GM12872 (cell line): ENCODE measurements at regions not wholly inside any gene's neighbourhood (a gene's known extent, or its start where the extent isn't known, plus 50 kb on each side); places are given as distances from the start of the nearest gene placed in this dataset.

Experiments used
- TF ChIP-seq, protein P1 (sequence below): IDR thresholded peaks from 3 replicates; pipeline ENCODE4 v1.5.1; 2011; ENCODE audit warnings: low read depth, mild to moderate bottlenecking, low read length, moderate library complexity; ENCODE audit not compliant: insufficient read depth

DNA sequence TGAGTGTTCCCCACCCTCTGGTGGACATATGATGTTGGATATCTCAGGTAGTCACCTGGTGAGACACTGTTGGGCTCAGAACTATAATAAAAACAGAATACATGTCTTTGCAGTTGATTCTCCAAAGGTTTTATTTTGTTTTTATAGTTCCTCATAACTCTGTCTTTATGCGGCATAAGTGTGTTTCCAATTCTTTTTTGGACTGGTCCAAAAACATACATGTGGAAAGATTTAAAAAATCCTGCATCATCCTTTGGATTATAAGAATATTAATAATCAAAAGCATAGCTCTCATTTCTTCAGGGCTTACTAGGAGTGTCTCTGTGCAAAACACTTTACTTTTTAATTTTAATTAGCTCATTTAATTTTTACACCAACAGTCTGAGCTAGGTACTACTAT is 71.0 kb upstream of the ANKRD34C start:
- TF ChIP-seq, protein P1, sequence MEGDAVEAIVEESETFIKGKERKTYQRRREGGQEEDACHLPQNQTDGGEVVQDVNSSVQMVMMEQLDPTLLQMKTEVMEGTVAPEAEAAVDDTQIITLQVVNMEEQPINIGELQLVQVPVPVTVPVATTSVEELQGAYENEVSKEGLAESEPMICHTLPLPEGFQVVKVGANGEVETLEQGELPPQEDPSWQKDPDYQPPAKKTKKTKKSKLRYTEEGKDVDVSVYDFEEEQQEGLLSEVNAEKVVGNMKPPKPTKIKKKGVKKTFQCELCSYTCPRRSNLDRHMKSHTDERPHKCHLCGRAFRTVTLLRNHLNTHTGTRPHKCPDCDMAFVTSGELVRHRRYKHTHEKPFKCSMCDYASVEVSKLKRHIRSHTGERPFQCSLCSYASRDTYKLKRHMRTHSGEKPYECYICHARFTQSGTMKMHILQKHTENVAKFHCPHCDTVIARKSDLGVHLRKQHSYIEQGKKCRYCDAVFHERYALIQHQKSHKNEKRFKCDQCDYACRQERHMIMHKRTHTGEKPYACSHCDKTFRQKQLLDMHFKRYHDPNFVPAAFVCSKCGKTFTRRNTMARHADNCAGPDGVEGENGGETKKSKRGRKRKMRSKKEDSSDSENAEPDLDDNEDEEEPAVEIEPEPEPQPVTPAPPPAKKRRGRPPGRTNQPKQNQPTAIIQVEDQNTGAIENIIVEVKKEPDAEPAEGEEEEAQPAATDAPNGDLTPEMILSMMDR, result no peak

DNA sequence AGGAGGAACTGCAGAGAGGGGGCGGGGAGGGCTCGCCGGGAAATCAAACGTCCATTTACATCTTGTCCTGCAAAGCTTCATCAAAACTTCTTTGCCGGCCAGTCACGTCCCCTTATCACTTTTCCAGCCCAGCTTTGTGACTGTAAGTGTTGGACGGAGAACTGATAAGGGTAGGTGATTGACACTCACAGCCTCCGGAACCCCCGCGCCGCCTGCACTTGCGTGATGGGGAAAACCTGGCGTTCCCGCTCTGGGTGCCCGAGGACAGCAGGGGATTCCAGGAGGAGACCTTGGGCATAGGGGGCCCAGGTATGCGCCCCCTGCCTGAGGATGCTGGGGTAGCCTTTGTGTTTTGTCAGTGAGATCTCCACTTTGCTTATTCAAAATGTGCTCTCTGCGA is 72.8 kb upstream of the ANKRD34C start:
- TF ChIP-seq, protein P1, result peak; percentile 26; the same call in 2 of the 3 replicates

DNA sequence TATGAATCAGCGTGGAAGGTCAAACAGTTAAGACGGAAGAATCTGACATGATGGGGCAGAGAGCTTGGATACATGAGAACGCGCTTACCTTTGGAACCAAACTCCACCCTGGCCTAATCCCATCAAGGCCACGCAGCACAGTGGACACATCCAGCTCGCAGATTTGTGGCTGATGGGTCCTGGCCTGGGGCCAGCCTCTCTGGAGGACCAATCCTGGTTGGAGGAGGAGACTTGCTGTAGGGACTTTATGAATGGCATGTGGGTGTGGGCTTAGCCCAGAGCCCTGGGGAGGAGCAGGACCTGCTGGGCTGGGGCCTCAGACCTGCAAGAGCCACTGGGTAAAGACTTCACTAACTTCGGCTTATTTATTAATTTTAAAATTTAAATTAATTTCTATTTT is 73.4 kb upstream of the ANKRD34C start:
- TF ChIP-seq, protein P1, result no peak

- TF ChIP-seq, protein P1, result peak; percentile 22; the same call in 1 of the 3 replicates
Measured at GRCh38 chr15:79208179-79208578, 74.3 kb upstream of the ANKRD34C start.

- TF ChIP-seq, protein P1, result no peak
Measured at GRCh38 chr15:79206940-79207339, 75.6 kb upstream of the ANKRD34C start.

- TF ChIP-seq, protein P1, result no peak
Measured at GRCh38 chr15:79204886-79205675, 77.4 kb upstream of the ANKRD34C start.

GRCh38 chr15:79198461-79198860 is 84.1 kb upstream of the ANKRD34C start:
- TF ChIP-seq, protein P1, result no peak

DNA sequence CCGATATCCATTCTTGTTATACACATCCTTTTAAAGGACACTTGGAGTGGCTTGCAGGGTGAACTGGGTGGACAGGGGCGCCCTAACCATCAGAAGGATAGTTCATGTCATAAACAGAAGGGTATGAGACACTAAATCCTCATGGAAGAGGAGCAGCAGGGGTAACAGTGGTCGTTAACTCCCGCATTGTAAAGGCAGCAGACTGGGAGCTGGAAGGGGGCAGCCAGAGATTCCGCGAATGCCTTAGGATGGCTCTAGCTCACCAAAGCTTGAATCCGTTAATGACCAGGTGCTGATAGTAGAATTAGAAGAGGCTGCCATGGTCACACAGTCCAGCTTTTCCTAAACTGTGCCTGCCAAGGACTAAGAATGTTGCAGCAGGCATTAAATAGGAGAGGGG is 85.2 kb upstream of the ANKRD34C start:
- TF ChIP-seq, protein P1, result no peak
